Activated CD4-positive, alpha-beta T cell treated with anti-CD3 and anti-CD28 coated beads for 36 hours (primary cell): ENCODE measurements at regions not wholly inside any gene's neighbourhood (a gene's known extent, or its start where the extent isn't known, plus 50 kb on each side); places are given as distances from the start of the nearest gene placed in this dataset.

Experiments
- ATAC-seq: fragments of 200-7000 bp; cut with Tn5 transposase; one replicate; pipeline ENCODE4 v1.10.0; 2021; ENCODE audit warnings: mild to moderate bottlenecking, moderate library complexity
- CTCF ChIA-PET: fragments of 350-600 bp; sonication (Branson Sonifier 250); formaldehyde crosslinking; loops from one replicate; lab custom pipeline; 2021; ENCODE audit warnings: antibody characterized with exemption; lab: Charles Lee
- POLR2A ChIA-PET: fragments of 350-600 bp; sonication (Branson Sonifier 250); formaldehyde crosslinking; loops from one replicate; lab custom pipeline; 2021; ENCODE audit warnings: antibody characterized with exemption, inconsistent platforms; lab: Charles Lee
- DNase-seq: peaks from one replicate; pipeline ENCODE4 v3.0.0-alpha.2; 2020
- H3K27ac Mint-ChIP-seq: one replicate; pipeline ENCODE4 v1.8.0; 2021; ENCODE audit warnings: mixed read lengths
- H3K27me3 Mint-ChIP-seq: one replicate; pipeline ENCODE4 v1.8.0; 2021; ENCODE audit warnings: mixed read lengths
- H3K36me3 Mint-ChIP-seq: one replicate; pipeline ENCODE4 v1.8.0; 2021; ENCODE audit warnings: low read depth, mixed read lengths
- H3K4me1 Mint-ChIP-seq: one replicate; pipeline ENCODE4 v1.8.0; 2021; ENCODE audit warnings: mixed read lengths
- H3K4me3 Mint-ChIP-seq: one replicate; pipeline ENCODE4 v1.8.0; 2021; ENCODE audit warnings: mild to moderate bottlenecking, moderate library complexity, mixed read lengths
- H3K9me3 Mint-ChIP-seq: one replicate; pipeline ENCODE4 v1.8.0; 2021; ENCODE audit warnings: low read depth, mixed read lengths
- intact Hi-C, 2 experiments: fragments of 100-400 bp; cut with DNase I in 1 of 2; cut with micrococcal nuclease in 1 of 2; formaldehyde crosslinking; loops; one replicate each; pipeline versions ENCODE4 v1.14.2 to v1.15.1; 2022 to 2024; cut with DNase I, micrococcal nuclease

- intact Hi-C loops = no loop called here
- no peaks in the 10 kb centered on the region for H3K4me1 Mint-ChIP-seq
- peaks cover 15% of the 10 kb centered on the region for H3K27me3 Mint-ChIP-seq
- H3K4me3 Mint-ChIP-seq = no peak overlapping the region
- no peak for ATAC-seq
- ChIA-PET CTCF (no interaction called here), POLR2A (no interaction called here)
- H3K9me3 Mint-ChIP-seq = no peaks in the 10 kb centered on the region
- H3K36me3 Mint-ChIP-seq = no peaks in the 10 kb centered on the region
- no peak for DNase-seq
- H3K27ac Mint-ChIP-seq = no peak overlapping the region
Measured at GRCh38 chr14:101373690-101374295, 187.5 kb upstream of the DIO3 start.

- no peak for DNase-seq
- POLR2A ChIA-PET = interaction anchor here (0.6 kb wide), 1 partner anchor 777 kb away, joined by 3 read pairs; no protein-coding TSS in a partner anchor
- Mint-ChIP-seq H3K27ac (no peak overlapping the region), H3K27me3 (peaks cover 15% of the 10 kb centered on the region), H3K4me3 (no peak overlapping the region), H3K9me3 (no peaks in the 10 kb centered on the region), H3K4me1 (no peaks in the 10 kb centered on the region), H3K36me3 (no peaks in the 10 kb centered on the region)
- ATAC-seq = no peak
- CTCF ChIA-PET = no interaction called here
- intact Hi-C loops = no loop called here
Measured at GRCh38 chr14:101374373-101375338, 186.6 kb upstream of the DIO3 start.

GRCh38 chr14:101377069-101377468, 184.2 kb upstream of the DIO3 start:
- intact Hi-C loops = no loop called here
- H3K27me3 Mint-ChIP-seq = peaks cover 15% of the 10 kb centered on the region
- H3K4me3 Mint-ChIP-seq = no peak overlapping the region
- DNase-seq (no peak), ATAC-seq (no peak)
- CTCF ChIA-PET = interaction anchor here (1.0 kb wide), 1 partner anchor 15 kb away, joined by 3 read pairs; no protein-coding TSS in a partner anchor
- no peaks in the 10 kb centered on the region for H3K4me1 Mint-ChIP-seq
- no peaks in the 10 kb centered on the region for H3K9me3 Mint-ChIP-seq
- no peaks in the 10 kb centered on the region for H3K36me3 Mint-ChIP-seq
- POLR2A ChIA-PET = no interaction called here
- no peak overlapping the region for H3K27ac Mint-ChIP-seq

GRCh38 chr14:101379842-101380241, 181.5 kb upstream of the DIO3 start:
- peaks cover 7% of the 10 kb centered on the region for H3K27me3 Mint-ChIP-seq
- H3K27ac Mint-ChIP-seq = no peak overlapping the region
- H3K9me3 Mint-ChIP-seq = peaks cover 10% of the 10 kb centered on the region
- no peak for ATAC-seq
- no peak for DNase-seq
- H3K36me3 Mint-ChIP-seq = no peaks in the 10 kb centered on the region
- POLR2A ChIA-PET = no interaction called here
- intact Hi-C loops = no loop called here
- CTCF ChIA-PET = no interaction called here
- no peaks in the 10 kb centered on the region for H3K4me1 Mint-ChIP-seq
- H3K4me3 Mint-ChIP-seq = no peak overlapping the region

GRCh38 chr14:101380512-101380911, 180.8 kb upstream of the DIO3 start:
- no peaks in the 10 kb centered on the region for H3K36me3 Mint-ChIP-seq

GRCh38 chr14:101380940-101381339, 180.4 kb upstream of the DIO3 start:
- no peak overlapping the region for H3K4me3 Mint-ChIP-seq
- intact Hi-C loops = no loop called here
- H3K36me3 Mint-ChIP-seq = no peaks in the 10 kb centered on the region
- H3K27me3 Mint-ChIP-seq = no peaks in the 10 kb centered on the region
- DNase-seq (no peak), ATAC-seq (no peak)
- H3K27ac Mint-ChIP-seq = no peak overlapping the region
- H3K9me3 Mint-ChIP-seq = peaks cover 10% of the 10 kb centered on the region
- H3K4me1 Mint-ChIP-seq = no peaks in the 10 kb centered on the region
- ChIA-PET POLR2A (no interaction called here), CTCF (no interaction called here)

More at GRCh38 chr14:101380512-101380911, 180.8 kb upstream of the DIO3 start:
- H3K27me3 Mint-ChIP-seq = peaks cover 3% of the 10 kb centered on the region
- DNase-seq = no peak
- CTCF ChIA-PET = no interaction called here
- peaks cover 10% of the 10 kb centered on the region for H3K9me3 Mint-ChIP-seq
- ATAC-seq = no peak
- no peaks in the 10 kb centered on the region for H3K4me1 Mint-ChIP-seq
- no peak overlapping the region for H3K27ac Mint-ChIP-seq
- POLR2A ChIA-PET = no interaction called here
- H3K4me3 Mint-ChIP-seq = no peak overlapping the region
- intact Hi-C loops = no loop called here

- ATAC-seq (no peak), DNase-seq (no peak)
- POLR2A ChIA-PET = no interaction called here
- Mint-ChIP-seq H3K27ac (no peak overlapping the region), H3K27me3 (no peaks in the 10 kb centered on the region), H3K4me3 (no peak overlapping the region), H3K36me3 (no peaks in the 10 kb centered on the region), H3K9me3 (peaks cover 13% of the 10 kb centered on the region), H3K4me1 (no peaks in the 10 kb centered on the region)
- intact Hi-C loops = no loop called here
- CTCF ChIA-PET = no interaction called here
Measured at GRCh38 chr14:101383737-101384338, 177.5 kb upstream of the DIO3 start.

GRCh38 chr14:101394374-101394773, 166.9 kb upstream of the DIO3 start:
- ChIA-PET POLR2A (no interaction called here), CTCF (interaction anchor here (0.6 kb wide), 2 partner anchors 12 to 681 kb away, joined by 3 read pairs; no protein-coding TSS in a partner anchor)
- Mint-ChIP-seq H3K4me3 (no peak overlapping the region), H3K27ac (no peak overlapping the region), H3K4me1 (no peaks in the 10 kb centered on the region), H3K27me3 (peaks cover 41% of the 10 kb centered on the region), H3K36me3 (no peaks in the 10 kb centered on the region), H3K9me3 (peaks cover 2% of the 10 kb centered on the region)
- intact Hi-C loops = no loop called here
- ATAC-seq = no peak
- no peak for DNase-seq

- Mint-ChIP-seq H3K4me1 (peaks cover 2% of the 10 kb centered on the region), H3K27ac (no peak overlapping the region), H3K9me3 (peaks cover 2% of the 10 kb centered on the region), H3K36me3 (no peaks in the 10 kb centered on the region), H3K27me3 (peaks cover 50% of the 10 kb centered on the region), H3K4me3 (no peak overlapping the region)
- intact Hi-C loops = no loop called here
- ATAC-seq = no peak
- CTCF ChIA-PET = interaction anchor here (0.9 kb wide), 1 partner anchor 76 kb away, joined by 3 read pairs; no protein-coding TSS in a partner anchor
- POLR2A ChIA-PET = no interaction called here
- no peak for DNase-seq
Measured at GRCh38 chr14:101395779-101396178, 165.5 kb upstream of the DIO3 start.

GRCh38 chr14:101397206-101397605, 164.1 kb upstream of the DIO3 start:
- DNase-seq (no peak), ATAC-seq (no peak)
- H3K36me3 Mint-ChIP-seq = no peaks in the 10 kb centered on the region
- H3K4me1 Mint-ChIP-seq = peaks cover 7% of the 10 kb centered on the region
- peaks cover 52% of the 10 kb centered on the region for H3K27me3 Mint-ChIP-seq
- CTCF ChIA-PET = interaction anchor here (0.6 kb wide), 1 partner anchor 32 kb away, joined by 3 read pairs; no protein-coding TSS in a partner anchor
- no peaks in the 10 kb centered on the region for H3K9me3 Mint-ChIP-seq
- H3K4me3 Mint-ChIP-seq = no peak overlapping the region
- intact Hi-C loops = no loop called here
- no peak overlapping the region for H3K27ac Mint-ChIP-seq
- POLR2A ChIA-PET = no interaction called here

GRCh38 chr14:101398011-101398410, 163.3 kb upstream of the DIO3 start:
- Mint-ChIP-seq H3K36me3 (no peaks in the 10 kb centered on the region), H3K27ac (no peak overlapping the region), H3K4me1 (peaks cover 7% of the 10 kb centered on the region), H3K9me3 (no peaks in the 10 kb centered on the region), H3K27me3 (peaks cover 56% of the 10 kb centered on the region), H3K4me3 (no peak overlapping the region)
- no peak for DNase-seq
- intact Hi-C loops = no loop called here
- ChIA-PET CTCF (no interaction called here), POLR2A (no interaction called here)
- ATAC-seq = no peak
